Head of caudate nucleus (tissue), 42 donors: ENCODE measurements at regions not wholly inside any gene's neighbourhood (a gene's known extent, or its start where the extent isn't known, plus 50 kb on each side); places are given as distances from the start of the nearest gene placed in this dataset.

ENCODE experiments used
- DNase-seq, 42 donors: peaks; one replicate each; pipeline versions ENCODE4 v3.0.0 to v3.0.0-alpha.2; 2020 to 2021; ENCODE audit warnings: mixed read lengths in 7 of 42
- intact Hi-C: fragments of 100-400 bp; cut with DNase I; formaldehyde crosslinking; loops from one replicate; pipeline ENCODE4 v1.15.0; 2022

DNA sequence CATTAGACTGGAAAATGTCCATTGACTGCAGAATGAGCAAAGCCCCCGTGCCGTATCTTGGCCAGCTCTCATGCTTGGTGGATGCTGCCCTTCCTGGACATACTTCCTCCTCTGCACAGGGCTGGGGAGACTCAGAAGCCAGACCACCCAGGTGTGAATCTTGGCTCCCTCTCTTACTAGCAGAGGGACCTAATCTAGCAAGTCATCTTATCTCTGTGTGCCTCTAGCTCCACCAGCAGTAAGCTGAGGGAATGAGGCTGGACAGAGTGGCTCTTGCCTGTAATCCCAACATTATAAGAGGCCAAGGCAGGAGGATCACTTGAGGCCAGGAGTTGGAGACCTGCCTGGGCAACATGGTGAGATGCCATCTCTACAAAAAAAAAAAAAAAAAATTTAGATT, 173.8 kb upstream of the GHITM start:
- DNase-seq: no peak
- intact Hi-C loops: no loop called here

DNA sequence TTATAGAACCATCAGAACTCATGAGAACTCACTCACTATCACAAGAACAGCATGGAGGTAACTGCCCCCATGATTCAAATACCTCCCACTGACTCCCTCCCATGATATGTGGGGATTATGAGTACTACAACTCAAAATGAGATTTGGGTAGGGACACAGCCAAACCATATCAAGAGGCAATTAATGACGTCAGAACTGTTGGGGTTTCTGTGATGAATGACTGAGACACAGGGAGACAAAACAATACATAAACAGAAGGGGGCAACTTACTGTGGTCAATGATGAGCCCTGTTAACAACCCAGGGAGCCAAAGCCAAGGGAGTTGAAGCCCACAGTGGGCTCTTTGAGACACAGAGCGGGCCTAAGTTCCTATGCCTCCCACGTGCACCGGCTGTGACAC, 171.3 kb upstream of the GHITM start:
- DNase-seq: no peak
- intact Hi-C loops: no loop called here

DNA sequence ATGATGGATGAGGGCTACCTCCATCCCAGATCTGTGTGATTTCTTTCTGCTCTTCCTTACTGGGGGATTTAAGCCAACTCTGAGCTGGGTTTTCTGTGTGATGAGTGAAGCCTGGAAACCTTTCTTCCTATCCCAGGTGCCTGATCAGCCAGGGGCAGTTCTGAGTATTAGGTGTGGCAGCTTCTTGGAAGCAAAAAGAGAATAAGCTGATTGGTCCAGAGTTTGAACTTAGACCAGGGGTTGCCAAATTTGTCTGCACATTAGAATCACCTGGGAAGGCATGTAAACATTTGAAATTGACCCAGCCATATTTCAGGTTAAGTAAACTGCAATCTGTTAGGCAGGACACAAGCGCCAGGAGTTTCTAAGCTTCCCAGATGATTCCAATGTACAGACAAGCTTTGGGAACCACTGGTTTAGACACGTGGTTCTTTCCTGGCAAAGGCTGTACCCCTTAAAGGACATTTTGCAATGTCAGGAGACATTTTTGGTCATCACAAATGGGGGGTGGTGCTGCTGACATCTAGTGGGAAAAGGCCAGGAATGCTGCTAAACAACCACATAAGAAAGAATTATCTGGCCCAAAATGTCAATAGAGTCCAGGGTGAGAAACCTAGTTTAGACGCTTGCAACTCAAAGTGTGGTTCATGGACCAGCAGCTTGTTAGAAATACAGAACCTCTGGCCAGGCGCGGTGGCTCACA, 160.5 kb upstream of the GHITM start:
- DNase-seq: no peak
- intact Hi-C loops: no loop called here

DNA sequence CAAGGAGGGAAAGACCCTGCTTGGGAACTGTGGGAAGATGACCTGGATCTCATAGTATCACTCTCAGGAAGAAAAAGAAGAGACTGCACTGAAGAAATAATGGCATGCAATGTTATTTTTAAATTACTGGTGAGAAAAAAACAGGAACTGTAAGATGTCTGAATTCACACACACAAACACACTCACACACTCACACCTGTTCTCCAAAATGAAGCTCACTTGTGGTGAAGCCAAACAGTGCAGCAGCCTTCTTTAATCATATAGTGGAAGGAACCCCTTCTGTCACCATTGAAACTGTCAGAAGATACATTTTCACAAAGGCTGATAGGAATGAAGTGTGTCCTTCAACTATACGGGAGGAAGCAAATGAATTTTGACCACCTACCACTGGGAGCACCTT, 156.5 kb upstream of the GHITM start:
- DNase-seq: no peak
- intact Hi-C loops: no loop called here

DNA sequence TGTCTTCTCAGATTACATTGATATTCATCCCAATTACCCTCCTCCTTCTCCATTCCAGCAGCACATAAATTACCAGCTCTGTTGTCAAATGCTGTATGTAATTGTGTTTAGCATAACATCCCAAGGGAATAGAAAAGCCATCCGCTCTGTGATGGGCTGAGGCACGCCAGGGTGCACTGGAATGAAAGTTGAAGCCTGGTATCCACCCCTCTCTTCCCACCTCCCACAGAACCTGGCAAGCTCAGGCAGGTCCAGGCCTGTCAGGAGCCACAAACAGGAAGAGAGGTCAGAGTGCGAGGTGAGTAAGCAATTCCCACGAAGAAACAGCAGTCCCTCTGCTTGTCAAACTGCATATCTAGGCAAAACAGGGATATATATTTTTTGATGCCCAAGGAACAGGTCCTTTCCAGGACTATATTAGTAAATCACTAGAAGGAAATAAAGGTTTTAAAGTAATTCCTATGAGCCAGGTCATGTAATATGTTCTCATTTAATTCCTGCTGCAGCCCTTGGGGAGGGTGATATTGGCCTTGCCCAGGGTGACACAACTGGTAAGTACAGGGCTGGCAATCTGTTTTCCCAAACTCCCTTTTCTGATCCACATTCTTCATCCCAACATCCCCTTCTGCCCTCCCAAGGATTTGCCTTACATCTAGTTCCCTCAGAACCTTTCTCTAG, 155.6 kb upstream of the GHITM start:
- DNase-seq: no peak
- intact Hi-C loops: no loop called here

DNA sequence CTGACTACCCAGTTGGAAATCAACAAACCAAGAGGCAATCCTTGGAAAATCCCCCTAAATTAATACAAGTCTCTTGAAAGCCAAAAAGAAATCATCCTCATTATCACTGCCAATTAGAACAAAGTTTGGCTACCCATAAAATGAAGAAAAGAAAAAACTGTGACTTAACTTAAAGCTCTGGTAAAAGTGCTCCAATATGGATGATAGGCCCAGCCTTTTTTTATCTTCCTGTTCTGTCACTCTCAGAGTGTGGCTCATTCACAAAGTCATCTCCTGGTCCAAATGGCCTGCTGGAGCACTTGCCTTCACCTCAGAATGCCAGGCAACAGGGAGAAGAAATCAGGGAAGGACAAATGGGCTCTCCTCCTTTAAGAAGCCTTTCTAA, 155.1 kb upstream of the GHITM start:
- DNase-seq: no peak
- intact Hi-C loops: no loop called here

DNA sequence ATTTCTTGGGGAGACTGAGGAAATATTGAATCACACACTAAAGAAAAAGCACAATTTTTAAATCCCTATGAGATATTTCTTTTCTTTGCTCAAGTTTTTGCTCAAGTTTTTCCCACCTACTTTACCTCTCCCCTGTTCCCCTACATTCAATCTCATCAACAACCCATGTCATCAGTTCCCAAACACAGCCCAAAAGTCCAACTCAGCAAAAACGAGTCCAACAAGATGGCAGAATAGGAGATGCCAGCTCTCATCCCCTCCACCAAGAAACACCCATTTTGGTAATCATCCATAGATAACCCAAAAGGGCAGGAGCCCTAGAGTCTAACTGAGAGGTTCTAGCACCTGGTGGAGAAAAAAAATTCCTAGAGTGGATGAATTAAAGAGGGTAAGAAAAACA, 152.5 kb upstream of the GHITM start:
- no peak for DNase-seq
- intact Hi-C loops: no loop called here

DNA sequence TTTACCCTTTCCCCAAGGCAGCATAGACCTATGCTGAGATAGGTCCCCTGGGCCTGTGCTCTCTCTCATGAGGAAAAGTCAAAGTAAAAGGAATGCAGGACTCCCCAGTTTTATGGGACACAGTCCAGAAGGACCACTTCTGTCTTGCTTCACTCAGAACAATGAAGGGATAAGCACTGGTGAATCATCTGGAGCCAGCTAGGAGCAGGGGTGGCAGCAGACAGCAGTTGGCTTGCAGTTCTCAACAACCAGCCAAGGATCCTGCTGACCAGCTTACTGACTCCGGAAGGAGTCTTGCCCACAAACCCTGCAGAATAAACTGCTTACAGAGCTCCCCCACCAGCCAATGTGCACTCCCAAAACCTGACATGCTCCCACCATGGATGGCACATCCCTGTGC, 152.1 kb upstream of the GHITM start:
- DNase-seq: no peak
- intact Hi-C loops: no loop called here

DNA sequence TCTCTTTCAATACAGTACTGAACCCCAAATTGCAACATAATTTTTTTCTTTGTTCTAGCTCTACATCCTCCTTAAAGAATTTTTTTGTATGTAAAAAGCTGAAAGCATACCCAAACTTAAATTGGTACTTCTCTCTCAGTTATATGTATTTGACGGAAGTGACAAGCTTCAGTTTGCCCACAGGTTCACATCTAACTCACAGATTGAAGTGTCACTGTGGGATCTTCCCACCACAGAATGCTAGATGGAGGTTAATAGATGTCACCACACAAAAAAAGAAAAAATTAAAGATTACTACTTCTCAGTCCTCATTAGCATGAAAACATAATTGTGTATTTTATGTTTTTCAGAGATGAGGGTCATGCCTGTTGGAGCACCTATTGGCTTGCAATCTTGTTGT, 150.9 kb upstream of the GHITM start:
- intact Hi-C loops: no loop called here
- DNase-seq: no peak

DNA sequence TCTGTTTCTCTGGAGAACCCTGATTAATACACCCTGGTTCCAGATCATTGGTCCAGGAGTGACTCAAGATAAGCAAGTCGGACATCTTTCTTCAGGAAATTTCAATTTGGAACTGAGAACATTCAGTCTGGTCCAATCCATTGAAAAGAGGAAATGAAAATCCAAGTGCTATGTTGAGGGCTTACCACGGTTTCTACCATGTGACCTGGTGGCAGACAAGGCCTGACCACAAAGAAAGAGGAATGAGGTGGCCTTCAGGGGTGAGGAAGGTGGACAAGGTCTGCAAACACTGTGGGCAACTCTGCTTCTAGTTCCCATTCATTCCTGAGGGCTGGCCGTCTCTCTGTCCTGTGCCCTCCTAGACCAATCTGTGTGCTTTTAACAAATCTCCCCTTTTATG, 149.2 kb upstream of the GHITM start:
- DNase-seq: peak in 23 of 42 donors; percentile 1 to 47 (median 19)
- intact Hi-C loops: no loop called here

DNA sequence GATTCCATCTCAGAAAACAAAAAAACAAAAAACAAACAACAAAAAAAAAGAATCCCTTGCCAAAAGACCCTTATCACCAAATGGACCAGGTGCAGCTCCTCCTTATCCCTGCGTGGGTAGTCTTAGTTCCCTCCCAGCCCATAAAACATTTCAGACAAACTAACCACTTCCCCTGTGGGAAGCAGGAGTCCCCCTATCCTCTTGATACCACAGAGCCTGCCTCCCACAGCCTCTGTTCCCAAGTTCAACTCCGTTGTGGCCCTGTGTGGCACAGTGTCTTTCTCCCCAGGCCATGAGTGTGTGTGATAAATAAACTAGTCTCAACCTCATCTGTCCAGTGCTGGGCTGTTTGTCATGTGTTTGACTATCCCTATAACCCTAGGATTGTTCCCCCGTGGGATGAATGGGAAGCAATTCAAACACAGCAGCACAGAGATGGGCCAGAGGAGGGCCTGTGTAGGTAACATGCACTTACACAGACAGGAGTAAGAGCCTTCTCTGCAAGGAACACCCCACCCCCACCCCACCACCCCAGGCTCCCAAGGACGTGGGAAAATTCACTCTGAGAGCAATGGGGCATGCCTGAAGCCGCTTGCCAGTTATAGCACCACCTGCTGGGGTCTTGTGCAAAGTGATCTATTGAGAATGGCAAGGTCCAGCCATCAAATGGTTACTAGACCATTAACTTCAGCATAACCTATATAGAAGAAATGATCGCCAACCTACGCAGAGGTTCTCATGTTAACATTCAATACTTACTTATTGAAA, 147.1 kb upstream of the GHITM start:
- intact Hi-C loops: no loop called here
- DNase-seq: peak in 18 of 42 donors; percentile 6 to 52 (median 19)

DNA sequence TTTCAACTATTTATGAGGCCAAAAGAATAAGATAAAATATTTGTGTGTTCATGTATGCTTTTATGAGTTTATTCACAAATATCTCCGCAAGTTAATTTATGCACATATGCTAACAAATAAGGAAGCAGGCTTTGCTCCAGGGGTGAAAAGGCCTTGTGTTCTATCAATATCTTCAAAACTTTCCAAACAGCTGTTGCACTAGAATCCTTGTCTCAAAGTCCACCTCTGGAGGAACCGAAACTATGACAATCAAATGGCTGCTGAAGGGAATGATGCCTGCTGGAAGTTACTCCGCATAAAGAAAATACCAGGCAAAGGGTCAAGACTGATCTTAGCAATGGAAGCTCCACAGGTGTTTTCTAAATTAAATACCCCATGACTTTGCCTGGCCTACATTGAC, 145.0 kb upstream of the GHITM start:
- intact Hi-C loops: no loop called here
- DNase-seq: no peak

DNA sequence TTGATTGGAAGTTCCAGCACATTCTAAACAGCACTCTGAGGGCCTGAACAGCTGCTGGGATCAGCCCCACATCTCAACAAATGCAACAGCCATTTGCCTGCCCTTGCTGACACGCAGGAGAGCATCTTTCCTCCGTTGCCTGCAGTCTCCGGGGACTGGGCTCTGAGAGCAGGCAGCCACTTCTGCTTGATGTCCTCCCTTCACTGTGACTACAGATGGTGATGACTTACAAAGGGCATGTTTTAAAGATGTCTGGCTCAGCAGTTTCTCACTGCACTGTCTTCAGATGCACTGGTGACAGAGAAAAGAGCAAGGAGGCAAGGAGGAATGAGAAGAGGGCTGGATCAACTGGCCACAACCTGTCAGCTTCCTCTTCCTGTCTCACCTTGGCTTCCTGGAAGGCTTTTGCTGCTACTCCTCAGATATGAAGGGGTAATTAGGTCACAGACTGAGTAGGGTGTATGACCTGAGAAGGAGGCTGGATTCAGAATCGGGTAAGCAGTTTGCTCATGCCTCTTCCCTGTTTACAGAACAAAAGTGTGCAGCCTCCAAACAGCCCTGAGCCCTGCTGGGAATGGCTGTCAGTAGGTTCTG, 143.5 kb upstream of the GHITM start:
- no peak for DNase-seq
- intact Hi-C loops: no loop called here

DNA sequence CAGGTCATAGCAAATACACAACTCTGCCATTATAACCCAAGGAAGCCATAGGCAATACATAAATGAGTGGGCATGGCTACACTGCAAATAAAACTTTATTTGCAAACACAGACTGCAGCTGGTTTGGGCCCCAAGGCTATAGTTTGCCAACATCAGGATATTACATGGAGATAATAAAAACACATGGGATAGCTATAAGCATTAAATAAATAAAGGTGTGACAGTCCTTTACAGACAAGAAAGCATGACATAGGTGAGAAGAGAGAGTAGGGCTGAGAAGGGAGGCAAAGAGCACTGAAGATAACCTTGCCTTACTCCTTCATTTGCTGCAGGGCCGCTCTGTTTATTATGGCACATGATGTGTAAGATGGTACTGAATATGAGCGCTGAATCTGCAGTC, 135.1 kb upstream of the GHITM start:
- no peak for DNase-seq
- intact Hi-C loops: no loop called here

DNA sequence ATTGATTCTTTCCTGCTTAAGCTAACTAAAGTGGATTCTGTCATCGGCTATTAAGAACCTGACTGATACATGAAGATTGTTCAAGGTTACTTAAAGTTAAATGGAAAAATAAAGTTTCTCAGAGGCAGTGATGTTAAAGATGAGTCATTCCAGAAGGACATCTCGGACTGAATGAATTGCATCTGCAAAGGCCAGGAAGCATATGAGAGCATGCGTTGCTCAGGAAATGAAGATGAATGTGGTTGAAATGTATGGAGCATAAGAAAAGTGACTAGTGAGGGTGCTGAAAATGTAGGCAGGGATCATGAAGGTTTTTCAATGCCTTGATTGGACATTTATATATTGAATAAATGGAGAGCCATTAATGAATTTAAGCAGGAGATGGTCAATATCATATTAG, 133.9 kb upstream of the GHITM start:
- intact Hi-C loops: no loop called here
- DNase-seq: no peak

DNA sequence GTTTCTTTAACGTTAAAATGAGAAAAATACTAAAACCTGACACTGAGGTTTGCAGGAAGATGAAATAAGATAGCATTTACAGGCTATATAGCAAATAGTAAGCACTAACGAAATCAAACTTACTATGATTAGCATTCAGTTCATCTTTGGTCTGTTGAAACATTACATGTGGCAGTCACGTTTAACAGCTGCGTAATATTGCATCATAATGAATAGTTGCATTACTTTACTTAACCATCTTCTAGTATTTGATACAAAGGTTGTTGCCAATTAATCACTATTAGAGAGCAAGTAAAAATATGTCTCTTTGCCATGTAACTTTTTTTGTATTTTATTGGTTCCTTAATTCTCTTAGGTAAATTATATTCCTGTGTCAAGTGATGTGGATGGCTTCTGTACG, 131.8 kb upstream of the GHITM start:
- intact Hi-C loops: no loop called here
- no peak for DNase-seq

DNA sequence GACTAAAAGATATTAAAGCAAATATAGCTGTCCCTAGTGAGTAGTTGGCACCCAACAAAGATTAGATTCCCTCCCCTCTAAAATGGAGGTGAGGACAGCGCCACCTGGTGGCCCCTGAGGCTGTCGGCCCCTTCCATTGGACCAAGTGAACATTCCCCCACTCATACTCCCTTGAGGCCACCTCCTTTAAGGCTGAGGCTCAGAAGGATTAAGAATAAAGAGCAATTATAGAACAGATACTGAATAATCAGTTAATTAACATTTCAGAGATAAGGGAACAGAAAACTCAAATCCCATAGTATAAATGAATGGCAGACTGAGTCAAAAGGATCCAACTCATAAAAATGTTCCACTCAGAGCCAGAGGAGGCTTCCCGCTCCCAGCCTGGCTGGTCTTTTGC, 130.4 kb upstream of the GHITM start:
- peak in 16 of 42 donors; percentile 10 to 54 (median 32) for DNase-seq
- intact Hi-C loops: no loop called here

DNA sequence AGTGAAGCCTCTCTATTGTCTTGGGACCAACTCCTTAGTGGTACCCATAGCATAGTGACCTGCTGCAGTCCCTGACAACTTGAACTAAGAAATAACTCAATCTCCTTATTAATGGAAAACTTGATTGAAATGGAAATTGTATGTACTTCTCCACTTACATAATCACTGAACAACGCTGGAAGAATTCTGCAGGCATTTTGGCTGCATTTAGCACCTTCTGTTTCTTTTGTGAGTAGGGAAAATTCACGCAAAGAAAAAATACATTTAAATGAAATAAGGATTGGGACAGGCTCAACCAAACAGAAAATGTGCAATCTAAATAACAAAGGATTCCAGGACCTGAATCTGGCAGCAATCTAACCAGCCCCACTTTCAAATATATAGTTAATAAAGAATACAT, 126.9 kb upstream of the GHITM start:
- intact Hi-C loops: no loop called here
- no peak for DNase-seq

DNA sequence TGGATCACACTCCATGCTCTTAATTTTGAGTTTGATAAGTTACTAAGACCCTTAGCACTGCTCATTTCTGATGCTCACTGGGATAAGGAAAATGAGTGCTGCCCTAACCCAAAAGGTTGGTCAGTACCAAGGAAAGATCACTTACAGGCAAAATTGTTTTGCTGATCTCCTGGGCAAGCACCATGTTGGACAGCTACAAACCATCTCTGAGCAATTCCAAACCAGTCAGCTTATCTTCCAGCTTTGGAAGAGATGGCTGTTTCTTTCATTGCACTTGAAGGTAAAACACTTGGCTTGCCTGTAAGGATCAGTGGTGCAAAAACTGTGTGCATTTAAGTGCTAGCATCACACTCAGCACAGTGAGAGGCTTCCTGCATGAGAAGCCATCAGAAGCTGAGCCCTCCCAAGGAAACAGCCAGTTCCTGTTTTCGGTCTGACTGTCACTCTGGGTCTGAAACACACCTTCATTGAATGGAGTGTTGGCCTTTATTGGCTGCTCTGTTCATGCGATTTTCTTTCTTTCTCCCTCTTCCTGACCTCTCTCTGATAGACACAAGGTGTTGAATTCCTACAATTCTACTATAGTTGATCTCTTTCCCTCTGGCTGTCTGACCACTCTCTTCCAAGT, 126.4 kb upstream of the GHITM start:
- no peak for DNase-seq
- intact Hi-C loops: no loop called here
